NOMO-1 treated with DMSO at 0.1 percent for 48 hours (cell line): ENCODE measurements at regions not wholly inside any gene's neighbourhood (a gene's known extent, or its start where the extent isn't known, plus 50 kb on each side); places are given as distances from the start of the nearest gene placed in this dataset.

Source experiments
- DNase-seq: peaks from one replicate; lab custom pipeline; 2025; ENCODE audit not compliant: unreplicated experiment; lab: John Stamatoyannopoulos, UW

- DNase-seq: no peak
These were observed 283.5 kb upstream of the RGS6 start for GRCh38 chr14:71648725-71649124.

GRCh38 chr14:71650187-71650755 is 282.0 kb upstream of the RGS6 start:
- no peak for DNase-seq

GRCh38 chr14:71651228-71651627 is 281.0 kb upstream of the RGS6 start:
- no peak for DNase-seq

GRCh38 chr14:71652368-71652767 is 279.9 kb upstream of the RGS6 start:
- DNase-seq: no peak

GRCh38 chr14:71654810-71655209 is 277.4 kb upstream of the RGS6 start:
- DNase-seq: no peak

GRCh38 chr14:71658261-71658860 is 273.9 kb upstream of the RGS6 start:
- DNase-seq: no peak

- DNase-seq: no peak
These were observed 273.1 kb upstream of the RGS6 start for GRCh38 chr14:71659159-71659558.

GRCh38 chr14:71661441-71661840 is 270.8 kb upstream of the RGS6 start:
- no peak for DNase-seq

GRCh38 chr14:71662291-71662790 is 269.9 kb upstream of the RGS6 start:
- DNase-seq: no peak

- no peak for DNase-seq
These were observed 267.1 kb upstream of the RGS6 start for GRCh38 chr14:71665157-71665556.

GRCh38 chr14:71665781-71666180 is 266.4 kb upstream of the RGS6 start:
- no peak for DNase-seq

- no peak for DNase-seq
These were observed 265.6 kb upstream of the RGS6 start for GRCh38 chr14:71666571-71667145.

GRCh38 chr14:71668186-71668912 is 263.9 kb upstream of the RGS6 start:
- no peak for DNase-seq

- no peak for DNase-seq
These were observed 259.6 kb upstream of the RGS6 start for GRCh38 chr14:71672596-71672995.

GRCh38 chr14:71675126-71675899 is 256.9 kb upstream of the RGS6 start:
- DNase-seq: no peak

- DNase-seq: no peak
These were observed 256.3 kb upstream of the RGS6 start for GRCh38 chr14:71675900-71676287.

- DNase-seq: no peak
These were observed 251.4 kb upstream of the RGS6 start for GRCh38 chr14:71680736-71681387.

- no peak for DNase-seq
These were observed 249.9 kb upstream of the RGS6 start for GRCh38 chr14:71682337-71682736.

GRCh38 chr14:71684323-71684722 is 247.9 kb upstream of the RGS6 start:
- DNase-seq: no peak

GRCh38 chr14:71686677-71687076 is 245.6 kb upstream of the RGS6 start:
- DNase-seq: no peak
